SK-N-SH (cell line): ENCODE measurements at regions not wholly inside any gene's neighbourhood (a gene's known extent, or its start where the extent isn't known, plus 50 kb on each side); places are given as distances from the start of the nearest gene placed in this dataset.

Experiments
- CTCF ChIA-PET: fragments of 300-600, 350-600 bp; formaldehyde crosslinking; extraction: SDS; loops from one replicate; lab custom pipeline; 2021; lab: Yijun Ruan, JAX
- POLR2A ChIA-PET: fragments of 350-600 bp; sonication (Branson Sonifier 250); formaldehyde crosslinking; extraction: SDS; loops from one replicate; lab custom pipeline; 2020; ENCODE audit warnings: antibody characterized with exemption, inconsistent platforms; lab: Yijun Ruan, JAX
- DNase-seq: peaks from one replicate; pipeline ENCODE4 v3.0.0; 2012
- H2AFZ ChIP-seq: fragments of 200-600 bp; sonication (generic); 2 replicates; pipeline ENCODE4 v1.8.1; 2016; ENCODE audit warnings: antibody characterized with exemption, mild to moderate bottlenecking, low read depth
- H3F3A ChIP-seq: fragments of 200-600 bp; sonication (generic); replicated peaks from 2 replicates; pipeline ENCODE3; 2016; ENCODE audit warnings: antibody characterized with exemption, mild to moderate bottlenecking; ENCODE audit not compliant: insufficient read depth
- H3K27ac ChIP-seq, 2 experiments: fragments of 200-500 bp in 1 of 2; fragments of 200-600 bp in 1 of 2; sonication (Bioruptor generic) in 1 of 2; sonication (generic), shearing (Covaris generic) in 1 of 2; 2 replicates each; pipeline versions ENCODE4 v1.5.1 to v1.6.1; 2014 to 2016; ENCODE audit warnings: low read depth in 2 of 2, inconsistent platforms in 1 of 2, low read length in 1 of 2, mild to moderate bottlenecking in 1 of 2, mixed read lengths in 1 of 2
- H3K27me3 ChIP-seq: fragments of 200-600 bp; sonication (generic), shearing (Covaris generic); 2 replicates; pipeline ENCODE4 v1.6.1; 2016; ENCODE audit warnings: mixed run types; ENCODE audit not compliant: insufficient read depth
- H3K36me3 ChIP-seq, 2 experiments: fragments of 200-500 bp in 1 of 2; fragments of 200-600 bp in 1 of 2; sonication (Bioruptor generic) in 1 of 2; sonication (generic) in 1 of 2; replicated peaks in 1 of 2; 2 replicates each; pipeline versions ENCODE3 to v1.5.1; 2014 to 2016; ENCODE audit warnings: low read length in 1 of 2, mild to moderate bottlenecking in 1 of 2; ENCODE audit not compliant: insufficient read depth in 2 of 2, control insufficient read depth in 1 of 2
- H3K4me1 ChIP-seq, 2 experiments: fragments of 200-500 bp in 1 of 2; fragments of 200-600 bp in 1 of 2; sonication (Bioruptor generic) in 1 of 2; sonication (generic), shearing (Covaris generic) in 1 of 2; 2 replicates each; pipeline versions ENCODE4 v1.5.1 to v1.6.1; 2014 to 2016; ENCODE audit warnings: low read depth in 1 of 2, low read length in 1 of 2, mixed run types in 1 of 2; ENCODE audit not compliant: insufficient read depth in 2 of 2, control insufficient read depth in 1 of 2
- H3K4me2 ChIP-seq: fragments of 200-600 bp; sonication (generic), shearing (Covaris generic); 2 replicates; pipeline ENCODE4 v1.6.1; 2017; ENCODE audit warnings: mixed run types
- H3K4me3 ChIP-seq, 2 experiments: fragments of 200-500 bp in 1 of 2; fragments of 200-600 bp in 1 of 2; sonication (Bioruptor generic) in 1 of 2; sonication (generic), shearing (Covaris generic) in 1 of 2; 2 replicates each; pipeline versions ENCODE4 v1.5.1 to v1.8.1; 2014 to 2016; ENCODE audit warnings: low read depth in 2 of 2, inconsistent platforms in 1 of 2, low read length in 1 of 2, mild to moderate bottlenecking in 1 of 2, mixed read lengths in 1 of 2, moderate library complexity in 1 of 2
- H3K79me2 ChIP-seq: fragments of 200-600 bp; sonication (generic); 2 replicates; pipeline ENCODE4 v1.8.1; 2017; ENCODE audit warnings: mild to moderate bottlenecking; ENCODE audit not compliant: insufficient read depth
- H3K9ac ChIP-seq: fragments of 200-600 bp; sonication (generic); 2 replicates; pipeline ENCODE4 v1.6.1; 2017; ENCODE audit warnings: mixed run types
- H3K9me2 ChIP-seq: fragments of 200-600 bp; sonication (generic); 2 replicates; pipeline ENCODE4 v1.6.1; 2017; ENCODE audit warnings: mixed run types
- H3K9me3 ChIP-seq: fragments of 200-600 bp; sonication (generic); 2 replicates; pipeline ENCODE4 v1.6.1; 2017; ENCODE audit warnings: mixed run types, mild to moderate bottlenecking, moderate library complexity
- H4K20me1 ChIP-seq: fragments of 200-600 bp; sonication (generic); 2 replicates; pipeline ENCODE4 v1.6.1; 2017; ENCODE audit warnings: mild to moderate bottlenecking, mixed run types; ENCODE audit not compliant: insufficient read depth
- ELF1 ChIP-seq: IDR thresholded peaks from 2 replicates; pipeline ENCODE4 v1.4.0; 2012
- JUND ChIP-seq: IDR thresholded peaks from 2 replicates; pipeline ENCODE4 v1.4.0; 2012
- MXI1 ChIP-seq: IDR thresholded peaks from 2 replicates; pipeline ENCODE4 v1.6.1; 2012; ENCODE audit warnings: mild to moderate bottlenecking, low read depth, low read length, improper control_type of control experiment
- RAD21 ChIP-seq: IDR thresholded peaks from 2 replicates; pipeline ENCODE4 v1.6.1; 2012; ENCODE audit warnings: mild to moderate bottlenecking, low read length
- RFX5 ChIP-seq: IDR thresholded peaks from 2 replicates; pipeline ENCODE4 v1.6.1; 2012; ENCODE audit warnings: mild to moderate bottlenecking, improper control_type of control experiment, low read length
- RXRA ChIP-seq: IDR thresholded peaks from 2 replicates; pipeline ENCODE4 v1.4.0; 2012; ENCODE audit warnings: low read depth, mild to moderate bottlenecking, borderline replicate concordance
- SIN3A ChIP-seq: IDR thresholded peaks from 2 replicates; pipeline ENCODE4 v1.6.1; 2012; ENCODE audit warnings: low read depth, mild to moderate bottlenecking, low read length, moderate library complexity, borderline replicate concordance
- TAF1 ChIP-seq: IDR thresholded peaks from 2 replicates; pipeline ENCODE4 v1.6.1; 2012; ENCODE audit warnings: low read depth, mild to moderate bottlenecking, low read length, moderate library complexity, borderline replicate concordance
- WGBS: methylation state at CpG from one replicate; pipeline ENCODE4 v1.1.6; 2017; ENCODE audit warnings: low lambda C conversion rate; 5-methylcytosine and 5-hydroxymethylcytosine counted together
- TF ChIP-seq, protein P1 (sequence below): IDR thresholded peaks from 2 replicates; pipeline ENCODE4 v1.6.1; 2012; ENCODE audit warnings: mild to moderate bottlenecking, low read depth, low read length, moderate library complexity
- TF ChIP-seq, protein P2 (sequence below): IDR thresholded peaks from 2 replicates; pipeline ENCODE4 v1.4.0; 2012; ENCODE audit warnings: low read depth
- TF ChIP-seq, protein P3 (sequence below): IDR thresholded peaks from 2 replicates; pipeline ENCODE4; 2012
- TF ChIP-seq, protein P4 (sequence below): IDR thresholded peaks from 2 replicates; pipeline ENCODE4 v1.4.0; 2012; ENCODE audit warnings: low read depth, borderline replicate concordance
- TF ChIP-seq, protein P5 (sequence below): fragments of 200-600 bp; sonication (generic); IDR thresholded peaks from 2 replicates; pipeline ENCODE4 v1.6.1; 2017; ENCODE audit warnings: antibody characterized with exemption, mild to moderate bottlenecking, moderate library complexity

DNA sequence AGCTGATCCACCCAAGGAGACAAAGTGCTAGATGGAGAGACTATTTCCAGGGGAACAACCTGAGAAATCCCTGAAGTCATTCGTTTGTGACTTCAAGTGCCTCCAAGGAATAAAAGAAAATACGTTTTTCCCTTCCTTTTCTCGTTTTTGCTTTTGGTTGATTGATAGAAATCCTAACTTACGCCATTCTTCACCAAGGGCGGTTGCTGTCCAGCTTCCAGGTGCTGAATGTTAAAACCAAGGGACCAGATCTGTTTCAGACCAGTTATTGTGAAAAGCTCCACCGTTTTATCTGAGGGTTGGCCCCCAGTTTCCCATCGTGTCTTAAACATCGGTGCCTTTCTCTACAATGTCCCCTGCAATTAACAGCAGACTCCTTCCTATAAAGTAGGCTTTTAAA is 600.7 kb upstream of the SGCD start:
- 30% methylated on average over 8 of the region's 8 CpGs for WGBS
- Histone ChIP-seq H3K9me3 (no peaks in the 10 kb centered on the region), H3K9me2 (no peaks in the 10 kb centered on the region), H3K9ac (no peak overlapping the region), H3K36me3 (no peaks in the 10 kb centered on the region), H3K4me3 (no peak overlapping the region), H3F3A (no peaks in the 10 kb centered on the region), H3K4me2 (no peak overlapping the region), H2AFZ (no peak overlapping the region), H3K79me2 (no peaks in the 10 kb centered on the region), H3K27me3 (peaks cover 28% of the 10 kb centered on the region), H3K4me1 (peaks cover 0 to 12% of the 10 kb centered on the region in 2 experiments; a peak in 1 of 4 replicates), H4K20me1 (no peaks in the 10 kb centered on the region), H3K27ac (no peak overlapping the region)
- ChIA-PET CTCF (interaction anchor here (1.2 kb wide), 1 partner anchor 498 kb away, joined by 3 read pairs; no protein-coding TSS in a partner anchor), POLR2A (no interaction called here)
- no peak for DNase-seq
- no peak for TF ChIP-seq JUND
- TF ChIP-seq, protein P1, sequence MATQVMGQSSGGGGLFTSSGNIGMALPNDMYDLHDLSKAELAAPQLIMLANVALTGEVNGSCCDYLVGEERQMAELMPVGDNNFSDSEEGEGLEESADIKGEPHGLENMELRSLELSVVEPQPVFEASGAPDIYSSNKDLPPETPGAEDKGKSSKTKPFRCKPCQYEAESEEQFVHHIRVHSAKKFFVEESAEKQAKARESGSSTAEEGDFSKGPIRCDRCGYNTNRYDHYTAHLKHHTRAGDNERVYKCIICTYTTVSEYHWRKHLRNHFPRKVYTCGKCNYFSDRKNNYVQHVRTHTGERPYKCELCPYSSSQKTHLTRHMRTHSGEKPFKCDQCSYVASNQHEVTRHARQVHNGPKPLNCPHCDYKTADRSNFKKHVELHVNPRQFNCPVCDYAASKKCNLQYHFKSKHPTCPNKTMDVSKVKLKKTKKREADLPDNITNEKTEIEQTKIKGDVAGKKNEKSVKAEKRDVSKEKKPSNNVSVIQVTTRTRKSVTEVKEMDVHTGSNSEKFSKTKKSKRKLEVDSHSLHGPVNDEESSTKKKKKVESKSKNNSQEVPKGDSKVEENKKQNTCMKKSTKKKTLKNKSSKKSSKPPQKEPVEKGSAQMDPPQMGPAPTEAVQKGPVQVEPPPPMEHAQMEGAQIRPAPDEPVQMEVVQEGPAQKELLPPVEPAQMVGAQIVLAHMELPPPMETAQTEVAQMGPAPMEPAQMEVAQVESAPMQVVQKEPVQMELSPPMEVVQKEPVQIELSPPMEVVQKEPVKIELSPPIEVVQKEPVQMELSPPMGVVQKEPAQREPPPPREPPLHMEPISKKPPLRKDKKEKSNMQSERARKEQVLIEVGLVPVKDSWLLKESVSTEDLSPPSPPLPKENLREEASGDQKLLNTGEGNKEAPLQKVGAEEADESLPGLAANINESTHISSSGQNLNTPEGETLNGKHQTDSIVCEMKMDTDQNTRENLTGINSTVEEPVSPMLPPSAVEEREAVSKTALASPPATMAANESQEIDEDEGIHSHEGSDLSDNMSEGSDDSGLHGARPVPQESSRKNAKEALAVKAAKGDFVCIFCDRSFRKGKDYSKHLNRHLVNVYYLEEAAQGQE, result peak; percentile 89

DNA sequence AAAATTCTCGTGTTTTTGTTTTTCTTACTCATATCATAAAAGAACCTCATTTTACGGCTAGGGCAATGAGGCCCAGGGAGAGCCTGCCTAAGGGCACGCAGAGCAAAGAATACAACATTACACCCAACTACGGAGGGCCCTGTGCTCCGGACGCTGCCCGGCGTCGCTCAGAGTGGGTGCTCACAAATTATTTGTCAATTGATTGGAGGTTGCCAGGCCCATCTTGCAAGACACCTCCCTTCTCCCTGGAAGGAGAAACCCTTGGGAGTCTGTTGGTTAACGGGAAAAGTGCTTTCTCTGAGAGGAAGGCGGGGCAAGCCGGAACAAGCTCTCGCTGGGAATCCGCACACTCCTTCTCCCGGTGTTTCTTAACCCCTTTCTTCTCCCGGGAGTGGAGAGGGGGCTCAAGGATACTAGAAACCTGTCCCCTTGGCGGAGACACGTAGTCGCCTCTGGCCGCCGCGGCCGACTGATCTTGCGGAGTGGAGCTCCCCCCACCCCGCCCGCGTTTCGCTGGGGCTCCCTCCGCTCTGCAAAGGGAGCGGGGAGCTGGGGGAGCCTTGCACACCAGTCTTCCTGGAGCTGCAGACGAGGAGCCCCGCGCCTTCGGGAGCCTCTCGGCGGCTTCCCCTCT is 599.3 kb upstream of the SGCD start:
- Histone ChIP-seq H2AFZ (no peak overlapping the region), H3K36me3 (no peaks in the 10 kb centered on the region), H3K9me3 (no peaks in the 10 kb centered on the region), H3K27me3 (peaks cover 28% of the 10 kb centered on the region), H3F3A (no peaks in the 10 kb centered on the region), H3K4me3 (peak overlapping the region; percentile 23 to 32; a peak in 3 of 4 replicates), H3K4me2 (peak overlapping the region; percentile 44; the same call in 1 of the 2 replicates), H3K79me2 (no peaks in the 10 kb centered on the region), H3K9ac (no peak overlapping the region), H3K4me1 (peaks cover 0 to 12% of the 10 kb centered on the region in 2 experiments; a peak in 1 of 4 replicates), H3K27ac (no peak overlapping the region), H4K20me1 (no peaks in the 10 kb centered on the region), H3K9me2 (no peaks in the 10 kb centered on the region)
- no peak for DNase-seq
- ChIA-PET CTCF (no interaction called here), POLR2A (interaction anchor here (0.8 kb wide), 1 partner anchor 159 kb away, joined by 3 read pairs; no protein-coding TSS in a partner anchor)
- WGBS, result 4% methylated on average over 23 of the region's 36 CpGs
- TF ChIP-seq TAF1 (no peak), SIN3A (no peak), ELF1 (no peak), RFX5 (no peak), MXI1 (no peak), RXRA (no peak), RAD21 (no peak)
- TF ChIP-seq, protein P2, sequence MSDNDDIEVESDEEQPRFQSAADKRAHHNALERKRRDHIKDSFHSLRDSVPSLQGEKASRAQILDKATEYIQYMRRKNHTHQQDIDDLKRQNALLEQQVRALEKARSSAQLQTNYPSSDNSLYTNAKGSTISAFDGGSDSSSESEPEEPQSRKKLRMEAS, result no peak
- TF ChIP-seq, protein P3, sequence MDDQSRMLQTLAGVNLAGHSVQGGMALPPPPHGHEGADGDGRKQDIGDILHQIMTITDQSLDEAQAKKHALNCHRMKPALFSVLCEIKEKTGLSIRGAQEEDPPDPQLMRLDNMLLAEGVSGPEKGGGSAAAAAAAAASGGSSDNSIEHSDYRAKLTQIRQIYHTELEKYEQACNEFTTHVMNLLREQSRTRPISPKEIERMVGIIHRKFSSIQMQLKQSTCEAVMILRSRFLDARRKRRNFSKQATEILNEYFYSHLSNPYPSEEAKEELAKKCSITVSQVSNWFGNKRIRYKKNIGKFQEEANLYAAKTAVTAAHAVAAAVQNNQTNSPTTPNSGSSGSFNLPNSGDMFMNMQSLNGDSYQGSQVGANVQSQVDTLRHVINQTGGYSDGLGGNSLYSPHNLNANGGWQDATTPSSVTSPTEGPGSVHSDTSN, result no peak
- TF ChIP-seq, protein P4, sequence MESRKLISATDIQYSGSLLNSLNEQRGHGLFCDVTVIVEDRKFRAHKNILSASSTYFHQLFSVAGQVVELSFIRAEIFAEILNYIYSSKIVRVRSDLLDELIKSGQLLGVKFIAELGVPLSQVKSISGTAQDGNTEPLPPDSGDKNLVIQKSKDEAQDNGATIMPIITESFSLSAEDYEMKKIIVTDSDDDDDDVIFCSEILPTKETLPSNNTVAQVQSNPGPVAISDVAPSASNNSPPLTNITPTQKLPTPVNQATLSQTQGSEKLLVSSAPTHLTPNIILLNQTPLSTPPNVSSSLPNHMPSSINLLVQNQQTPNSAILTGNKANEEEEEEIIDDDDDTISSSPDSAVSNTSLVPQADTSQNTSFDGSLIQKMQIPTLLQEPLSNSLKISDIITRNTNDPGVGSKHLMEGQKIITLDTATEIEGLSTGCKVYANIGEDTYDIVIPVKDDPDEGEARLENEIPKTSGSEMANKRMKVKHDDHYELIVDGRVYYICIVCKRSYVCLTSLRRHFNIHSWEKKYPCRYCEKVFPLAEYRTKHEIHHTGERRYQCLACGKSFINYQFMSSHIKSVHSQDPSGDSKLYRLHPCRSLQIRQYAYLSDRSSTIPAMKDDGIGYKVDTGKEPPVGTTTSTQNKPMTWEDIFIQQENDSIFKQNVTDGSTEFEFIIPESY, result no peak
- TF ChIP-seq, protein P1, result no peak
- TF ChIP-seq, protein P5, sequence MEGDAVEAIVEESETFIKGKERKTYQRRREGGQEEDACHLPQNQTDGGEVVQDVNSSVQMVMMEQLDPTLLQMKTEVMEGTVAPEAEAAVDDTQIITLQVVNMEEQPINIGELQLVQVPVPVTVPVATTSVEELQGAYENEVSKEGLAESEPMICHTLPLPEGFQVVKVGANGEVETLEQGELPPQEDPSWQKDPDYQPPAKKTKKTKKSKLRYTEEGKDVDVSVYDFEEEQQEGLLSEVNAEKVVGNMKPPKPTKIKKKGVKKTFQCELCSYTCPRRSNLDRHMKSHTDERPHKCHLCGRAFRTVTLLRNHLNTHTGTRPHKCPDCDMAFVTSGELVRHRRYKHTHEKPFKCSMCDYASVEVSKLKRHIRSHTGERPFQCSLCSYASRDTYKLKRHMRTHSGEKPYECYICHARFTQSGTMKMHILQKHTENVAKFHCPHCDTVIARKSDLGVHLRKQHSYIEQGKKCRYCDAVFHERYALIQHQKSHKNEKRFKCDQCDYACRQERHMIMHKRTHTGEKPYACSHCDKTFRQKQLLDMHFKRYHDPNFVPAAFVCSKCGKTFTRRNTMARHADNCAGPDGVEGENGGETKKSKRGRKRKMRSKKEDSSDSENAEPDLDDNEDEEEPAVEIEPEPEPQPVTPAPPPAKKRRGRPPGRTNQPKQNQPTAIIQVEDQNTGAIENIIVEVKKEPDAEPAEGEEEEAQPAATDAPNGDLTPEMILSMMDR, result no peak
